Activated CD4-positive, alpha-beta memory T cell treated with anti-CD3 and anti-CD28 coated beads for 36 hours (primary cell): ENCODE measurements at regions not wholly inside any gene's neighbourhood (a gene's known extent, or its start where the extent isn't known, plus 50 kb on each side); places are given as distances from the start of the nearest gene placed in this dataset.
"Not testable (repeated sequence)": the region's sequence is repeated elsewhere in the genome, so short reads cannot be mapped to it uniquely, and the experiment has no call there.

Source experiments
- CTCF ChIA-PET: fragments of 350-600 bp; sonication (Branson Sonifier 250); formaldehyde crosslinking; loops from one replicate; lab custom pipeline; 2021; ENCODE audit warnings: antibody characterized with exemption, inconsistent platforms; lab: Charles Lee
- POLR2A ChIA-PET: fragments of 350-600 bp; sonication (Branson Sonifier 250); formaldehyde crosslinking; loops from one replicate; lab custom pipeline; 2021; ENCODE audit warnings: antibody characterized with exemption; lab: Charles Lee
- DNase-seq: peaks from one replicate; pipeline ENCODE4 v3.0.0-alpha.2; 2020
- H3K27ac Mint-ChIP-seq: one replicate; pipeline ENCODE4 v1.8.0; 2021; ENCODE audit warnings: mixed read lengths
- H3K27me3 Mint-ChIP-seq: one replicate; pipeline ENCODE4 v1.8.0; 2021; ENCODE audit warnings: mixed read lengths
- H3K36me3 Mint-ChIP-seq: one replicate; pipeline ENCODE4 v1.8.0; 2021; ENCODE audit warnings: mixed read lengths
- H3K4me1 Mint-ChIP-seq: one replicate; pipeline ENCODE4 v1.8.0; 2021; ENCODE audit warnings: low read depth, mixed read lengths
- H3K4me3 Mint-ChIP-seq: one replicate; pipeline ENCODE4 v1.8.0; 2021; ENCODE audit warnings: mild to moderate bottlenecking, mixed read lengths
- H3K9me3 Mint-ChIP-seq: one replicate; pipeline ENCODE4 v1.8.0; 2021; ENCODE audit warnings: mixed read lengths
- intact Hi-C: fragments of 100-400 bp; cut with micrococcal nuclease; formaldehyde crosslinking; loops from one replicate; pipeline ENCODE4 v1.15.1; 2023

- ChIA-PET POLR2A (no interaction called here), CTCF (no interaction called here)
- H3K27me3 Mint-ChIP-seq, result peaks cover 13% of the 10 kb centered on the region
- H3K27ac Mint-ChIP-seq, result no peak overlapping the region
- intact Hi-C loops, result no loop called here
- peaks cover 3% of the 10 kb centered on the region for H3K4me1 Mint-ChIP-seq
- H3K4me3 Mint-ChIP-seq, result no peak overlapping the region
- peaks cover 21% of the 10 kb centered on the region for H3K9me3 Mint-ChIP-seq
- H3K36me3 Mint-ChIP-seq, result peaks cover 9% of the 10 kb centered on the region
- DNase-seq, result no peak
These were observed 280.3 kb upstream of the PROK2 start for GRCh38 chr3:72065236-72065635.

GRCh38 chr3:72064727-72065126 lies 279.8 kb upstream of the PROK2 start:
- POLR2A ChIA-PET, intact Hi-C loops, H3K4me3 Mint-ChIP-seq, CTCF ChIA-PET, H3K36me3 Mint-ChIP-seq, H3K27ac Mint-ChIP-seq, H3K4me1 Mint-ChIP-seq, DNase-seq: not testable (repeated sequence)
- Mint-ChIP-seq H3K27me3 (peaks cover 14% of the 10 kb centered on the region), H3K9me3 (peaks cover 21% of the 10 kb centered on the region)

DNA sequence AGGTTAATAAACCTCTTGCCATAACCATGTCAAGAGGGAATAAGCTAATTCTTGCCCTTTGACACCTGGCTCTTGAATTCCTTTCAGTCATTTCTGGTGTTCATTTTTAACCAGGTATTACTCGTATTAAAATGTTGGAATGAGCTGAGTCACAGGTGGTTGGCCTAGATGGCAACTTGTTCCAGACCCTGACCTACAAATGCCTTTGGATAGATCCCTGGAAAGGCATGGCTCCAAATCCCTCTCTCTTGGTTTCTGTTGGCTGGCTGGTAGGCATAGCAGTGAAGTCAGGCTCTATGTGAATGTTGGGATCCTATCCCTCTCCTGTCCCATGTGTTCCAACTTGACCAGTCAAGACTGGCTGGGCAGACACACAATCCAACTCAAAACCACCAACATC lies 277.1 kb upstream of the PROK2 start:
- Mint-ChIP-seq H3K27ac (no peak overlapping the region), H3K9me3 (peaks cover 21% of the 10 kb centered on the region), H3K36me3 (peaks cover 9% of the 10 kb centered on the region), H3K4me1 (peaks cover 5% of the 10 kb centered on the region), H3K27me3 (peaks cover 15% of the 10 kb centered on the region), H3K4me3 (no peak overlapping the region)
- ChIA-PET POLR2A (no interaction called here), CTCF (interaction anchor here (1.9 kb wide), 1 partner anchor 9 kb away, joined by 5 read pairs; no protein-coding TSS in a partner anchor)
- intact Hi-C loops, result no loop called here
- no peak for DNase-seq

GRCh38 chr3:72060447-72061034 lies 275.6 kb upstream of the PROK2 start:
- H3K27ac Mint-ChIP-seq, result no peak overlapping the region
- ChIA-PET POLR2A (no interaction called here), CTCF (interaction anchor here (1.9 kb wide), 1 partner anchor 10 kb away, joined by 5 read pairs; no protein-coding TSS in a partner anchor)
- H3K9me3 Mint-ChIP-seq, result peaks cover 21% of the 10 kb centered on the region
- peaks cover 5% of the 10 kb centered on the region for H3K4me1 Mint-ChIP-seq
- H3K36me3 Mint-ChIP-seq, result peaks cover 9% of the 10 kb centered on the region
- H3K27me3 Mint-ChIP-seq, result peaks cover 12% of the 10 kb centered on the region
- intact Hi-C loops, result no loop called here
- H3K4me3 Mint-ChIP-seq, result no peak overlapping the region
- DNase-seq, result no peak

GRCh38 chr3:72058493-72059081 lies 273.6 kb upstream of the PROK2 start:
- peaks cover 6% of the 10 kb centered on the region for H3K27me3 Mint-ChIP-seq
- intact Hi-C loops, result no loop called here
- no peak overlapping the region for H3K27ac Mint-ChIP-seq
- no peak for DNase-seq
- POLR2A ChIA-PET, result no interaction called here
- peaks cover 5% of the 10 kb centered on the region for H3K4me1 Mint-ChIP-seq
- CTCF ChIA-PET, result no interaction called here
- peaks cover 3% of the 10 kb centered on the region for H3K36me3 Mint-ChIP-seq
- peaks cover 12% of the 10 kb centered on the region for H3K9me3 Mint-ChIP-seq
- H3K4me3 Mint-ChIP-seq, result no peak overlapping the region

- POLR2A ChIA-PET, result no interaction called here
- Mint-ChIP-seq H3K27me3 (peaks cover 3% of the 10 kb centered on the region), H3K36me3 (no peaks in the 10 kb centered on the region)
These were observed 270.5 kb upstream of the PROK2 start for GRCh38 chr3:72055436-72055835.

GRCh38 chr3:72054976-72055375 lies 270.0 kb upstream of the PROK2 start:
- CTCF ChIA-PET, result no interaction called here
- H3K27ac Mint-ChIP-seq, result no peak overlapping the region
- H3K4me1 Mint-ChIP-seq, result no peaks in the 10 kb centered on the region
- DNase-seq, result no peak
- POLR2A ChIA-PET, result no interaction called here
- intact Hi-C loops, result no loop called here
- H3K27me3 Mint-ChIP-seq, result peaks cover 2% of the 10 kb centered on the region
- H3K4me3 Mint-ChIP-seq, result no peak overlapping the region
- H3K9me3 Mint-ChIP-seq, result no peaks in the 10 kb centered on the region
- no peaks in the 10 kb centered on the region for H3K36me3 Mint-ChIP-seq

More at GRCh38 chr3:72055436-72055835, 270.5 kb upstream of the PROK2 start:
- Mint-ChIP-seq H3K4me3 (no peak overlapping the region), H3K27ac (no peak overlapping the region), H3K9me3 (no peaks in the 10 kb centered on the region), H3K4me1 (peaks cover 3% of the 10 kb centered on the region)
- CTCF ChIA-PET, result no interaction called here
- no peak for DNase-seq
- intact Hi-C loops, result no loop called here

DNA sequence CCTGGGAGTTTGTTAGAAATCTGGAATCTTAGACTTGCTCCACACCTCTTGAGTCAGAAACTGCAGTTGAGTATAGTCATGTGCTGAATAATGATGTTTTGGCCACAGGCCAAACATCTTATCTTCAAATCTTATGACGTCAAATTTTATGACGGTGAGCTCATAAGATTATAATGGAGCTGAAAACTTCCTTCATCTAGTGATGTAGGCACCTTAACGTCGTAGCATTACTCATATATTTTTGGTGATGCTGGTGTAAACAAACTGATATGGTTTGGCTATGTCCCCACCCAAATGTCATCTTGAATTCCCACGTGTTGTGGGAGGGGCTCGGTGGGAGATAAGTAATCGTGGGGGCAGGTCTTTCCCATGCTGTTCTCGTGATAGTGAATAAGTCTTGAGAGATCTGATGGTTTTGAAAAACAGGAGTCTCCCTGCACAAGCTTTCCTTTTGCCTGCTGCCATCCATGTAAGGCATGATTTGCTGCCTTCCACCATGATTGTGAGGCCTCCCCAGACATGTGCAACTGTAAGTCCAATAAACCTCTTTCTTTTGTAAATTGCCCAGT lies 268.0 kb upstream of the PROK2 start:
- CTCF ChIA-PET, result no interaction called here

DNA sequence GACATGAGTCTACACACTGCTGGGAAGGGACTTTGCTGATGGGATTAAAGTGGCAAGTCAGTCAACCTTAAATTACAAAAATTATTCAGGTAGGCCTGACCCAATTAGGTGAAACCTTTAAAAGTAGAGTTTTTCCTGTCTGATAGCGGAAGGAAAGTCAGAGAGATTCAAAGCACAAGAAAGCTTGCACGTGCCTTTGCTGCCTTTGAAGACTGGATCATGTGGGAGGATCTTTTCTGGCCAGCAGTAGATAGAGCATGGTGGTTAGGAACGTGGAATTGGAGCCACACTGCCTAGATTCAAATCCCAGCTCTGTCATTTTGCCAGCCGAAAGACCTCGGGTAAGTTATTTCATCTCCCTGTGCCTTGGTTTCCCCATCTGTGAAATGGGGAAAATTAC lies 265.8 kb upstream of the PROK2 start:
- Mint-ChIP-seq H3K27me3 (no peaks in the 10 kb centered on the region), H3K36me3 (no peaks in the 10 kb centered on the region), H3K4me1 (no peaks in the 10 kb centered on the region), H3K9me3 (no peaks in the 10 kb centered on the region), H3K4me3 (no peak overlapping the region), H3K27ac (no peak overlapping the region)
- DNase-seq, result no peak
- CTCF ChIA-PET, result no interaction called here
- POLR2A ChIA-PET, result no interaction called here
- intact Hi-C loops, result no loop called here

More for the DNA sequence above, 268.0 kb upstream of the PROK2 start:
- POLR2A ChIA-PET, result no interaction called here
- no peak overlapping the region for H3K4me3 Mint-ChIP-seq
- H3K27me3 Mint-ChIP-seq, result peaks cover under 1% of the 10 kb centered on the region
- no peaks in the 10 kb centered on the region for H3K4me1 Mint-ChIP-seq
- no peak overlapping the region for H3K27ac Mint-ChIP-seq
- no peak for DNase-seq
- H3K9me3 Mint-ChIP-seq, result no peaks in the 10 kb centered on the region
- H3K36me3 Mint-ChIP-seq, result no peaks in the 10 kb centered on the region
- intact Hi-C loops, result no loop called here

GRCh38 chr3:72050048-72050632 lies 265.2 kb upstream of the PROK2 start:
- no peaks in the 10 kb centered on the region for H3K4me1 Mint-ChIP-seq
- intact Hi-C loops, result no loop called here
- no peak overlapping the region for H3K4me3 Mint-ChIP-seq
- H3K9me3 Mint-ChIP-seq, result no peaks in the 10 kb centered on the region
- POLR2A ChIA-PET, result no interaction called here
- H3K27me3 Mint-ChIP-seq, result no peaks in the 10 kb centered on the region
- no peak overlapping the region for H3K27ac Mint-ChIP-seq
- CTCF ChIA-PET, result no interaction called here
- H3K36me3 Mint-ChIP-seq, result no peaks in the 10 kb centered on the region
- DNase-seq, result no peak

DNA sequence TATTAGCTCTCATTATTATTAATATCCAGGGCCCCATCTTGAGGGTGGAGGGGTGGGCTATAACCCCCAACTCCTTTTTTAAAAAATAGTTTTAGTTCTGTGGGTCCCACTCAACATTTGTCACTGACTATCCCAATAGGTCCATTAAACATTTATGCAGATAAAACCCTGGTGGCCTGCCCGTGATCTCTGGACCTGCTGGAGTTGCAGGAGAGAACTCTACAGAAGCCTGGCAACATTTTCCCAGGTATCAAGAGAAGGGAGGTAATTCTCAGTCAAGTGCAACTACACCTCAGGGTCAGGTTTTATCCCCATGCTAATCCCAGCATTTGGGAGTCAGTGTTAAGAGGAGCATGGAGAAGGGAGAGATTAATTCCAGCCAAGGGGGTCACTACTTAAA lies 264.4 kb upstream of the PROK2 start:
- Mint-ChIP-seq H3K4me3 (no peak overlapping the region), H3K27me3 (no peaks in the 10 kb centered on the region), H3K4me1 (no peaks in the 10 kb centered on the region), H3K36me3 (no peaks in the 10 kb centered on the region), H3K27ac (no peak overlapping the region), H3K9me3 (no peaks in the 10 kb centered on the region)
- ChIA-PET CTCF (no interaction called here), POLR2A (no interaction called here)
- no peak for DNase-seq
- intact Hi-C loops, result no loop called here

- Mint-ChIP-seq H3K27ac (no peak overlapping the region), H3K9me3 (no peaks in the 10 kb centered on the region), H3K27me3 (peaks cover 1% of the 10 kb centered on the region), H3K4me1 (no peaks in the 10 kb centered on the region), H3K4me3 (no peak overlapping the region), H3K36me3 (no peaks in the 10 kb centered on the region)
- POLR2A ChIA-PET, result no interaction called here
- intact Hi-C loops, result no loop called here
- CTCF ChIA-PET, result no interaction called here
- DNase-seq, result no peak
These were observed 263.9 kb upstream of the PROK2 start for GRCh38 chr3:72048873-72049272.
